HG03280 (cell line): ENCODE measurements at regions not wholly inside any gene's neighbourhood (a gene's known extent, or its start where the extent isn't known, plus 50 kb on each side); places are given as distances from the start of the nearest gene placed in this dataset.

Experiments
- ATAC-seq: cut with Tn5 transposase; IDR thresholded peaks from one replicate; pipeline ENCODE4 v1.9.1; 2021; ENCODE audit warnings: mild to moderate bottlenecking, moderate library complexity; ENCODE audit not compliant: unreplicated experiment

GRCh38 chr12:98329589-98329988, 185.8 kb upstream of the TMPO start:
- ATAC-seq: no peak

GRCh38 chr12:98332642-98333041, 182.7 kb upstream of the TMPO start:
- ATAC-seq: peak; percentile 48

GRCh38 chr12:98334768-98335167, 180.6 kb upstream of the TMPO start:
- no peak for ATAC-seq

- no peak for ATAC-seq
Measured at GRCh38 chr12:98341026-98341425, 174.4 kb upstream of the TMPO start.

GRCh38 chr12:98341732-98342131, 173.7 kb upstream of the TMPO start:
- ATAC-seq: no peak

GRCh38 chr12:98343002-98343567, 172.3 kb upstream of the TMPO start:
- no peak for ATAC-seq

- ATAC-seq: no peak
Measured at GRCh38 chr12:98344046-98344930, 171.1 kb upstream of the TMPO start.

- no peak for ATAC-seq
Measured at GRCh38 chr12:98345308-98345876, 170.0 kb upstream of the TMPO start.

GRCh38 chr12:98351089-98351488, 164.3 kb upstream of the TMPO start:
- ATAC-seq: no peak

- no peak for ATAC-seq
Measured at GRCh38 chr12:98351784-98352183, 163.6 kb upstream of the TMPO start.

GRCh38 chr12:98352218-98352811, 163.1 kb upstream of the TMPO start:
- peak; percentile 50 for ATAC-seq

GRCh38 chr12:98352835-98353234, 162.6 kb upstream of the TMPO start:
- ATAC-seq: peak; percentile 15

GRCh38 chr12:98354520-98355035, 160.8 kb upstream of the TMPO start:
- no peak for ATAC-seq

- ATAC-seq: no peak
Measured at GRCh38 chr12:98355322-98355721, 160.1 kb upstream of the TMPO start.

GRCh38 chr12:98355933-98356332, 159.5 kb upstream of the TMPO start:
- ATAC-seq: no peak

- no peak for ATAC-seq
Measured at GRCh38 chr12:98358144-98358543, 157.2 kb upstream of the TMPO start.

- ATAC-seq: no peak
Measured at GRCh38 chr12:98359856-98360255, 155.5 kb upstream of the TMPO start.

GRCh38 chr12:98360401-98360800, 155.0 kb upstream of the TMPO start:
- ATAC-seq: no peak

- ATAC-seq: no peak
Measured at GRCh38 chr12:98369581-98369980, 145.8 kb upstream of the TMPO start.

GRCh38 chr12:98370976-98371375, 144.4 kb upstream of the TMPO start:
- ATAC-seq: no peak

GRCh38 chr12:98371419-98371818, 144.0 kb upstream of the TMPO start:
- no peak for ATAC-seq
